PC-9 (cell line): ENCODE measurements at regions not wholly inside any gene's neighbourhood (a gene's known extent, or its start where the extent isn't known, plus 50 kb on each side); places are given as distances from the start of the nearest gene placed in this dataset.

Experiments used
- BruUV-seq: library from RNA; stranded (reverse); fragments of 400-500 nt; replicated peaks from 2 replicates; lab custom pipeline; 2021; lab: Mats Ljungman, UMichigan
- CTCF ChIA-PET: fragments of 300-600 bp; sonication (Branson Sonifier 250); formaldehyde crosslinking; loops from one replicate; lab custom pipeline; 2022; ENCODE audit warnings: antibody characterized with exemption; lab: Charles Lee
- POLR2A ChIA-PET: fragments of 300-600 bp; sonication (Branson Sonifier 250); formaldehyde crosslinking; loops from one replicate; lab custom pipeline; 2022; ENCODE audit warnings: antibody characterized with exemption; ENCODE audit not compliant: unreplicated experiment; lab: Charles Lee
- DNase-seq, 2 experiments: peaks; one replicate each; pipeline versions ENCODE4 v3.0.0 to v3.0.0-alpha.2; 2015 to 2022; ENCODE audit warnings: mixed read lengths in 1 of 2
- H2AFZ ChIP-seq: fragments of 200-600 bp; sonication (generic); 2 replicates; pipeline ENCODE4 v1.8.1; 2017; ENCODE audit warnings: antibody characterized with exemption
- H3F3A ChIP-seq: fragments of 200-600 bp; sonication (generic); 2 replicates; pipeline ENCODE4 v1.8.1; 2017; ENCODE audit warnings: antibody characterized with exemption, mild to moderate bottlenecking, low read depth; ENCODE audit not compliant: insufficient read depth
- H3K27ac ChIP-seq: fragments of 200-600 bp; sonication (generic); 2 replicates; pipeline ENCODE4 v1.6.1; 2016; ENCODE audit warnings: mixed run types
- H3K27me3 ChIP-seq: fragments of 200-600 bp; sonication (generic); 2 replicates; pipeline ENCODE4 v1.6.1; 2016; ENCODE audit warnings: low read depth, mixed run types; ENCODE audit not compliant: insufficient read depth
- H3K36me3 ChIP-seq: fragments of 200-600 bp; sonication (generic); 2 replicates; pipeline ENCODE4 v1.6.1; 2016; ENCODE audit warnings: low read depth, mixed run types
- H3K4me1 ChIP-seq: fragments of 200-600 bp; sonication (generic); replicated peaks from 2 replicates; pipeline ENCODE4 v1.6.1; 2016; ENCODE audit warnings: mixed run types; ENCODE audit not compliant: insufficient read depth
- H3K4me2 ChIP-seq: fragments of 200-600 bp; sonication (generic); 2 replicates; pipeline ENCODE4 v1.6.1; 2017; ENCODE audit warnings: mixed run types
- H3K4me3 ChIP-seq: fragments of 200-600 bp; sonication (generic); 2 replicates; pipeline ENCODE4 v1.6.1; 2016; ENCODE audit warnings: mixed run types
- H3K79me2 ChIP-seq: fragments of 200-600 bp; sonication (generic); 2 replicates; pipeline ENCODE4 v1.6.1; 2017; ENCODE audit warnings: low read depth, mixed run types
- H3K9me2 ChIP-seq: fragments of 200-600 bp; sonication (generic); 2 replicates; pipeline ENCODE4 v1.8.1; 2017; ENCODE audit warnings: mild to moderate bottlenecking; ENCODE audit not compliant: insufficient read depth
- H3K9me3 ChIP-seq: fragments of 200-600 bp; sonication (generic); 2 replicates; pipeline ENCODE4 v1.8.1; 2016; ENCODE audit warnings: low read depth; ENCODE audit not compliant: insufficient read depth
- H4K20me1 ChIP-seq: fragments of 200-600 bp; sonication (generic); 2 replicates; pipeline ENCODE4 v1.8.1; 2017; ENCODE audit not compliant: insufficient read depth
- CTCF ChIP-seq: fragments of 200-600 bp; sonication (generic); conservative IDR thresholded peaks from 2 replicates; pipeline ENCODE4 v1.6.1; 2017; ENCODE audit warnings: mixed run types, antibody characterized with exemption, mild to moderate bottlenecking, moderate library complexity
- EZH2 ChIP-seq: fragments of 200-600 bp; sonication (generic); IDR thresholded peaks from 2 replicates; pipeline ENCODE4 v1.8.0; 2017; ENCODE audit warnings: antibody characterized with exemption, low read depth
- intact Hi-C: fragments of 100-400 bp; cut with micrococcal nuclease; formaldehyde crosslinking; loops from one replicate; pipeline ENCODE4 v1.10.0; 2022; ENCODE audit not compliant: unreplicated experiment

- no peaks in the 10 kb centered on the region for H3K79me2 ChIP-seq
- no TSS peak for BruUV-seq
- no peaks in the 10 kb centered on the region for H3K9me2 ChIP-seq
- H3K9me3 ChIP-seq: no peaks in the 10 kb centered on the region
- H3F3A ChIP-seq: no peaks in the 10 kb centered on the region
- intact Hi-C loops: no loop called here
- CTCF ChIA-PET: no interaction called here
- POLR2A ChIA-PET: no interaction called here
- no peak for DNase-seq
- H4K20me1 ChIP-seq: no peaks in the 10 kb centered on the region
- no peaks in the 10 kb centered on the region for H3K27me3 ChIP-seq
- no peak overlapping the region for H3K4me2 ChIP-seq
- no peaks in the 10 kb centered on the region for H3K4me1 ChIP-seq
- TF ChIP-seq CTCF: no peak
- no peak for TF ChIP-seq EZH2
- no peak overlapping the region for H2AFZ ChIP-seq
- no peak overlapping the region for H3K4me3 ChIP-seq
- no peaks in the 10 kb centered on the region for H3K36me3 ChIP-seq
- H3K27ac ChIP-seq: no peak overlapping the region
Observed at GRCh38 chr13:80577926-80578670, 237.2 kb upstream of the SPRY2 start.

DNA sequence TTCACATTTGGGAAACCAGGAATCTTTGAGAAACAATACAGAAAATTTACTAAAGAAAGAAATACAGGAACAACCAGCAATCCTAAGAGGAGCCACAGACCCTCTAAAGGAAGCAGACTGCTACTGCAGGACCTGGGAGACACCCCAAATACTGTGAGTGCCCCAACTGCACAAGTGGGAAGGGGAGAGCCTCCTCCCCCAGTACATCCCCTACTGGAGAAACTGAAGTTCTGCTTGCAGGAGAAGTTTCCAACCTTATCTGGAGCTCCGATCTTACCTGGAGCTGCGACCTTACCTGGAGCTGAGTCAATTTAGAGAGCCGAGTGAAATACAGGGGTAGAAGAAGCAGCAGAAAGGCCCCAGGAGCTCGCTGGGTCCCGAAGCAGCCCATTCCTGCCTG, 236.4 kb upstream of the SPRY2 start:
- H4K20me1 ChIP-seq: no peaks in the 10 kb centered on the region
- ChIA-PET POLR2A (no interaction called here), CTCF (no interaction called here)
- no peak overlapping the region for H3K4me2 ChIP-seq
- H2AFZ ChIP-seq: no peak overlapping the region
- H3K4me3 ChIP-seq: no peak overlapping the region
- TF ChIP-seq EZH2 (no peak), CTCF (no peak)
- no peaks in the 10 kb centered on the region for H3K27me3 ChIP-seq
- intact Hi-C loops: no loop called here
- no peaks in the 10 kb centered on the region for H3K79me2 ChIP-seq
- H3K36me3 ChIP-seq: no peaks in the 10 kb centered on the region
- no peaks in the 10 kb centered on the region for H3K9me3 ChIP-seq
- no peak for DNase-seq
- no peak overlapping the region for H3K27ac ChIP-seq
- H3K4me1 ChIP-seq: no peaks in the 10 kb centered on the region
- no TSS peak for BruUV-seq
- H3F3A ChIP-seq: no peaks in the 10 kb centered on the region
- H3K9me2 ChIP-seq: no peaks in the 10 kb centered on the region

GRCh38 chr13:80574113-80574850, 233.4 kb upstream of the SPRY2 start:
- TF ChIP-seq CTCF (no peak), EZH2 (no peak)
- Histone ChIP-seq H3F3A (no peaks in the 10 kb centered on the region), H2AFZ (no peak overlapping the region), H3K4me2 (no peak overlapping the region), H3K27me3 (no peaks in the 10 kb centered on the region), H3K4me1 (no peaks in the 10 kb centered on the region), H3K79me2 (no peaks in the 10 kb centered on the region), H3K9me3 (no peaks in the 10 kb centered on the region), H3K9me2 (no peaks in the 10 kb centered on the region), H3K27ac (no peak overlapping the region), H3K36me3 (no peaks in the 10 kb centered on the region), H3K4me3 (no peak overlapping the region), H4K20me1 (no peaks in the 10 kb centered on the region)
- DNase-seq: no peak
- intact Hi-C loops: no loop called here
- no TSS peak for BruUV-seq
- ChIA-PET CTCF (no interaction called here), POLR2A (no interaction called here)
